ENCODE measurements at regions not wholly inside any gene's neighbourhood (a gene's known extent, or its start where the extent isn't known, plus 50 kb on each side); places are given as distances from the start of the nearest gene placed in this dataset.

GRCh38 chrX:3257471-3257870, 89.0 kb downstream of the MXRA5 start:
- DNase-seq (ENCODE audit: low read depth), result no peak

GRCh38 chrX:3256868-3257267, 89.6 kb downstream of the MXRA5 start:
- no peak for DNase-seq (ENCODE audit: low read depth)

- no peak for DNase-seq (ENCODE audit: low read depth)
Measured at GRCh38 chrX:3252744-3253143, 93.7 kb downstream of the MXRA5 start.

GRCh38 chrX:3250966-3251365, 95.5 kb downstream of the MXRA5 start:
- DNase-seq (ENCODE audit: low read depth), result no peak

GRCh38 chrX:3244955-3245354, 101.5 kb downstream of the MXRA5 start:
- no peak for DNase-seq (ENCODE audit: low read depth)

- no peak for DNase-seq (ENCODE audit: low read depth)
Measured at GRCh38 chrX:3244203-3244743, 102.2 kb downstream of the MXRA5 start.

- DNase-seq (ENCODE audit: low read depth), result no peak
Measured at GRCh38 chrX:3232262-3232923, 114.1 kb downstream of the MXRA5 start.

- no peak for DNase-seq (ENCODE audit: low read depth)
Measured at GRCh38 chrX:3231766-3232165, 114.7 kb downstream of the MXRA5 start.

- DNase-seq (ENCODE audit: low read depth), result no peak
Measured at GRCh38 chrX:3230496-3230895, 116.0 kb downstream of the MXRA5 start.

GRCh38 chrX:3227526-3227925, 118.9 kb downstream of the MXRA5 start:
- no peak for DNase-seq (ENCODE audit: low read depth)

- DNase-seq (ENCODE audit: low read depth), result no peak
Measured at GRCh38 chrX:3226087-3226486, 120.4 kb downstream of the MXRA5 start.

GRCh38 chrX:3221643-3222042, 124.8 kb downstream of the MXRA5 start:
- no peak for DNase-seq (ENCODE audit: low read depth)

- DNase-seq (ENCODE audit: low read depth), result no peak
Measured at GRCh38 chrX:3219667-3220066, 126.8 kb downstream of the MXRA5 start.

GRCh38 chrX:3219231-3219630, 127.2 kb downstream of the MXRA5 start:
- DNase-seq (ENCODE audit: low read depth), result no peak

- DNase-seq (ENCODE audit: low read depth), result no peak
Measured at GRCh38 chrX:3218442-3218841, 128.0 kb downstream of the MXRA5 start.

GRCh38 chrX:3216581-3217180, 129.8 kb downstream of the MXRA5 start:
- DNase-seq (ENCODE audit: low read depth), result no peak

GRCh38 chrX:3215249-3215648, 131.2 kb downstream of the MXRA5 start:
- DNase-seq (ENCODE audit: low read depth), result no peak

GRCh38 chrX:3206314-3206713, 140.1 kb downstream of the MXRA5 start:
- no peak for DNase-seq (ENCODE audit: low read depth)

GRCh38 chrX:3204606-3205005, 141.8 kb downstream of the MXRA5 start:
- no peak for DNase-seq (ENCODE audit: low read depth)

GRCh38 chrX:3195845-3196244, 150.6 kb downstream of the MXRA5 start:
- no peak for DNase-seq (ENCODE audit: low read depth)

GRCh38 chrX:3192835-3193234, 151.6 kb downstream of the ARSF start:
- no peak for DNase-seq (ENCODE audit: low read depth)

- DNase-seq (ENCODE audit: low read depth), result no peak
Measured at GRCh38 chrX:3191796-3192195, 150.5 kb downstream of the ARSF start.

- DNase-seq (ENCODE audit: low read depth), result no peak
Measured at GRCh38 chrX:3191201-3191600, 149.9 kb downstream of the ARSF start.

Measured in stromal cell of bone marrow (primary cell).